Astrocyte (in vitro differentiated cells and primary cell): ENCODE measurements at regions not wholly inside any gene's neighbourhood (a gene's known extent, or its start where the extent isn't known, plus 50 kb on each side); places are given as distances from the start of the nearest gene placed in this dataset.

Source experiments
- DNase-seq: peaks from one replicate; pipeline ENCODE4 v3.0.0-alpha.2; 2010; ENCODE audit warnings: low read depth
- FAIRE-seq: peaks from 2 replicates; lab custom pipeline; 2011; peaks lifted over from hg19 to GRCh38; lab: Jason Lieb, UNC
- H2AFZ ChIP-seq: 2 replicates; pipeline ENCODE4 v1.6.0; 2012; ENCODE audit warnings: low read depth, low read length, inconsistent platforms
- H3K27ac ChIP-seq: 2 replicates; pipeline ENCODE4 v1.5.1; 2011; ENCODE audit warnings: low read depth, low read length, inconsistent platforms
- H3K27me3 ChIP-seq: 2 replicates; pipeline ENCODE4 v1.6.0; 2011; ENCODE audit warnings: low read length, inconsistent platforms; ENCODE audit not compliant: insufficient read depth
- H3K36me3 ChIP-seq: 2 replicates; pipeline ENCODE4 v1.5.1; 2011; ENCODE audit warnings: low read length, inconsistent platforms; ENCODE audit not compliant: insufficient read depth
- H3K4me1 ChIP-seq: 2 replicates; pipeline ENCODE4 v1.5.1; 2011; ENCODE audit warnings: low read length, inconsistent platforms; ENCODE audit not compliant: insufficient read depth
- H3K4me2 ChIP-seq: 2 replicates; pipeline ENCODE4 v1.6.0; 2012; ENCODE audit warnings: low read length, inconsistent platforms
- H3K4me3 ChIP-seq: 2 replicates; pipeline ENCODE4 v1.5.1; 2011; ENCODE audit warnings: low read depth, mild to moderate bottlenecking, low read length, inconsistent platforms; ENCODE audit not compliant: insufficient read depth
- H3K79me2 ChIP-seq: 2 replicates; pipeline ENCODE4 v1.6.0; 2012; ENCODE audit warnings: mild to moderate bottlenecking, low read length, inconsistent platforms; ENCODE audit not compliant: insufficient read depth
- H3K9ac ChIP-seq: 2 replicates; pipeline ENCODE4 v1.6.0; 2012; ENCODE audit warnings: mild to moderate bottlenecking, low read length, inconsistent platforms
- H3K9me3 ChIP-seq: 2 replicates; pipeline ENCODE4 v1.5.1; 2012; ENCODE audit warnings: low read depth, mild to moderate bottlenecking, low read length, inconsistent platforms; ENCODE audit not compliant: insufficient read depth
- H4K20me1 ChIP-seq: 2 replicates; pipeline ENCODE4 v1.6.0; 2012; ENCODE audit warnings: low read length, inconsistent platforms; ENCODE audit not compliant: insufficient read depth
- H3K27ac Mint-ChIP-seq: one replicate; pipeline ENCODE4 v1.8.0; 2021; ENCODE audit warnings: mild to moderate bottlenecking, mixed read lengths; ENCODE audit not compliant: unreplicated experiment
- H3K27me3 Mint-ChIP-seq: one replicate; pipeline ENCODE4 v1.8.0; 2021; ENCODE audit warnings: low read depth, mixed read lengths; ENCODE audit not compliant: unreplicated experiment
- H3K36me3 Mint-ChIP-seq: one replicate; pipeline ENCODE4 v1.8.0; 2021; ENCODE audit warnings: low read depth, mixed read lengths; ENCODE audit not compliant: unreplicated experiment
- H3K4me1 Mint-ChIP-seq: one replicate; pipeline ENCODE4 v1.8.0; 2021; ENCODE audit warnings: low read depth, mixed read lengths; ENCODE audit not compliant: unreplicated experiment
- H3K4me3 Mint-ChIP-seq: one replicate; pipeline ENCODE4 v1.8.0; 2021; ENCODE audit warnings: mild to moderate bottlenecking, moderate library complexity, mixed read lengths; ENCODE audit not compliant: unreplicated experiment
- H3K9me3 Mint-ChIP-seq: one replicate; pipeline ENCODE4 v1.8.0; 2021; ENCODE audit warnings: mild to moderate bottlenecking, mixed read lengths; ENCODE audit not compliant: unreplicated experiment
- EZH2 ChIP-seq: IDR thresholded peaks from 2 replicates; pipeline ENCODE4 v1.6.1; 2012; ENCODE audit warnings: mild to moderate bottlenecking, low read length, inconsistent platforms; ENCODE audit not compliant: insufficient read depth
- TF ChIP-seq, protein P1 (sequence below): IDR thresholded peaks from 2 replicates; pipeline ENCODE4 v1.5.1; 2011; ENCODE audit warnings: low read depth, mild to moderate bottlenecking, inconsistent platforms, low read length, moderate library complexity; ENCODE audit not compliant: insufficient read depth

DNA sequence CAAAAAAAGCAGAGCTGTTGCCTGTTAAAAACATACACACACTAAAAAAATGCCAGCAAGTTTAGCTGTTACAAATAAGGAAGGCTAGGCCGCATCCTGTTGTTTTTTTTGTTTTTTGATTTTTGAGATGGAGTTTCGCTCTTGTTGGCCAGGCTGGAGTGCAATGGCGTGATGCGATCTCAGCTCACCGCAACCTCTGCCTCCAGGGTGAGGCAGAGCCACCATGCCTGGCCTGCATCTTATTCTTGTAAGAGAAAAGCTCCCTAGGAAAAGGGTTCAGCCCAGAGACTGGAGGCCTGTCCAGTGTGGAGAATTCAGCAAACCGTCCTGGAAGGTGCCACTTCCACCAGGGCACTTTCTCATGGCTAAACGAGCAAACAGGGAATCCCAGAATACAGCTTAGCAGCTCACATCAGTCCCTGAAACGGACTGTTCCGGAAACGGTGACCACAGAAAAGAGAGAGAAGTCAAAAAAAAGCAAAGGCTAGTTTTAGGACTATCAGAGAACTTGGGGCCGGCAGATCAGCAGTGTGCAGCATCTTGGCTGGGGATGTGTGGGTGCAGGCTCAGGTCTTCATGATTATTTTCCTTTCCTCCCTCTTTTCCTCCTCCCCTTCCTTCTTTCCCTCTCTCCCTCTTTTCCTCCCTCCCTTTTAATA, 283.6 kb downstream of the AJAP1 start:
- Histone ChIP-seq H3K4me3 (no peak overlapping the region), H3K9me3 (peaks cover 30% of the 10 kb centered on the region), H3K27ac (no peak overlapping the region), H3K36me3 (no peaks in the 10 kb centered on the region), H3K27me3 (no peaks in the 10 kb centered on the region), H2AFZ (no peak overlapping the region), H3K4me1 (no peaks in the 10 kb centered on the region), H3K79me2 (no peaks in the 10 kb centered on the region), H3K9ac (no peak overlapping the region), H3K4me2 (no peak overlapping the region), H4K20me1 (no peaks in the 10 kb centered on the region)
- Mint-ChIP-seq H3K36me3 (no peaks in the 10 kb centered on the region), H3K4me1 (no peaks in the 10 kb centered on the region), H3K27ac (no peak overlapping the region), H3K27me3 (peaks cover 11% of the 10 kb centered on the region), H3K9me3 (peaks cover 3% of the 10 kb centered on the region), H3K4me3 (no peak overlapping the region)
- FAIRE-seq: no peak
- no peak for TF ChIP-seq EZH2
- TF ChIP-seq, protein P1, sequence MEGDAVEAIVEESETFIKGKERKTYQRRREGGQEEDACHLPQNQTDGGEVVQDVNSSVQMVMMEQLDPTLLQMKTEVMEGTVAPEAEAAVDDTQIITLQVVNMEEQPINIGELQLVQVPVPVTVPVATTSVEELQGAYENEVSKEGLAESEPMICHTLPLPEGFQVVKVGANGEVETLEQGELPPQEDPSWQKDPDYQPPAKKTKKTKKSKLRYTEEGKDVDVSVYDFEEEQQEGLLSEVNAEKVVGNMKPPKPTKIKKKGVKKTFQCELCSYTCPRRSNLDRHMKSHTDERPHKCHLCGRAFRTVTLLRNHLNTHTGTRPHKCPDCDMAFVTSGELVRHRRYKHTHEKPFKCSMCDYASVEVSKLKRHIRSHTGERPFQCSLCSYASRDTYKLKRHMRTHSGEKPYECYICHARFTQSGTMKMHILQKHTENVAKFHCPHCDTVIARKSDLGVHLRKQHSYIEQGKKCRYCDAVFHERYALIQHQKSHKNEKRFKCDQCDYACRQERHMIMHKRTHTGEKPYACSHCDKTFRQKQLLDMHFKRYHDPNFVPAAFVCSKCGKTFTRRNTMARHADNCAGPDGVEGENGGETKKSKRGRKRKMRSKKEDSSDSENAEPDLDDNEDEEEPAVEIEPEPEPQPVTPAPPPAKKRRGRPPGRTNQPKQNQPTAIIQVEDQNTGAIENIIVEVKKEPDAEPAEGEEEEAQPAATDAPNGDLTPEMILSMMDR: no peak
- no peak for DNase-seq

DNA sequence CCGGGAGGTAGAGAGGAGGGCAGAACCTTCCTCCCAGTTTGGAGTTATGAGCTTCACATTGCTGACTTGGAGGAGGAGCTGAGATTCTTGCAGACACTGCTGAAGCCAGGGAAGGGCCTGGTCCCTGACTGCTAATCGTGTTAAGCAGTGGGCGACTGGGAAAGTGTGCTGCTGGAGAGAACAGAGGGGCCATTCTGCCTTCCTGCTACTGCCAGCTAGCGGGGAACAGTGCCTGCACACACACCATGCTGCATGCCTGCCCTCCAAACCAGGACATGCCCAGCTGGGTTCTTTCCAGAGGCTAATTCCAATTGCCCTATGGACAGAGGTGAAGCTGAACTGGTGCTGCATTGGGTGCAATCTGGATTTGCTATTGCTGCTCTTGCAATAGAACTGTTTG, 281.4 kb downstream of the AJAP1 start:
- no peak overlapping the region for H2AFZ ChIP-seq
- no peaks in the 10 kb centered on the region for H3K36me3 ChIP-seq
- Mint-ChIP-seq H3K4me3 (no peak overlapping the region), H3K27ac (no peak overlapping the region), H3K27me3 (peaks cover 8% of the 10 kb centered on the region), H3K36me3 (no peaks in the 10 kb centered on the region), H3K9me3 (peaks cover 3% of the 10 kb centered on the region), H3K4me1 (peaks cover 5% of the 10 kb centered on the region)
- TF ChIP-seq EZH2: no peak
- TF ChIP-seq, protein P1: no peak
- no peaks in the 10 kb centered on the region for H3K27me3 ChIP-seq
- no peaks in the 10 kb centered on the region for H3K79me2 ChIP-seq
- H3K9me3 ChIP-seq: peaks cover 19% of the 10 kb centered on the region
- no peaks in the 10 kb centered on the region for H3K4me1 ChIP-seq
- H4K20me1 ChIP-seq: no peaks in the 10 kb centered on the region
- no peak for DNase-seq
- no peak overlapping the region for H3K27ac ChIP-seq
- H3K4me2 ChIP-seq: no peak overlapping the region
- no peak overlapping the region for H3K9ac ChIP-seq
- H3K4me3 ChIP-seq: no peak overlapping the region
- no peak for FAIRE-seq

DNA sequence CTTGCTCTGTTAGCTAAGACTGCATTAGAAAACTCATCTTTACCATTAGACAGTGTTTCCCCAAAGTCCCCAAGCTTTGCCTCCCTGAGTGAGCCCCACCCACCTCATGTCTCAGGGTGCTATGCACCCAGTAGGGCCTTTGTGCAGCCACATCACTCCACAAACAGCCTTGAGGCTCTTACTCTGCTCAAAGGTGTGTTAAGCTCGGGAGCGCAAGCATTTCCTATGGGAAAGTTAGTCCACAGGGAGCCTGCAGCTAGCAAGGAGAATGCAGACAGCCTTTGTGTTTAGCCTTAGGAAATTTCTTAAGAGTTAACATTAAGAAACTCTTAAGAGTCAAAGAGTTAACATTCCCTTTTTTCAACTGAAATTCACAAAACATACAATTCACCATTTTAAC, 278.8 kb downstream of the AJAP1 start:
- Mint-ChIP-seq H3K36me3 (no peaks in the 10 kb centered on the region), H3K27me3 (peaks cover 6% of the 10 kb centered on the region), H3K4me1 (peaks cover 5% of the 10 kb centered on the region), H3K27ac (no peak overlapping the region), H3K4me3 (no peak overlapping the region), H3K9me3 (peaks cover 3% of the 10 kb centered on the region)
- no peak for FAIRE-seq
- Histone ChIP-seq H3K9me3 (peaks cover 10% of the 10 kb centered on the region), H2AFZ (no peak overlapping the region), H3K36me3 (no peaks in the 10 kb centered on the region), H3K4me3 (no peak overlapping the region), H3K4me1 (no peaks in the 10 kb centered on the region), H4K20me1 (no peaks in the 10 kb centered on the region), H3K27me3 (no peaks in the 10 kb centered on the region), H3K9ac (no peak overlapping the region), H3K27ac (no peak overlapping the region), H3K79me2 (no peaks in the 10 kb centered on the region), H3K4me2 (no peak overlapping the region)
- DNase-seq: no peak
- TF ChIP-seq, protein P1: no peak
- no peak for TF ChIP-seq EZH2
